Astrocyte (in vitro differentiated cells and primary cell): ENCODE measurements at regions not wholly inside any gene's neighbourhood (a gene's known extent, or its start where the extent isn't known, plus 50 kb on each side); places are given as distances from the start of the nearest gene placed in this dataset.

ENCODE experiments used
- EZH2 ChIP-seq: IDR thresholded peaks from 2 replicates; pipeline ENCODE4 v1.6.1; 2012; ENCODE audit warnings: mild to moderate bottlenecking, low read length, inconsistent platforms; ENCODE audit not compliant: insufficient read depth
- TF ChIP-seq, protein P1 (sequence below): IDR thresholded peaks from 2 replicates; pipeline ENCODE4 v1.5.1; 2011; ENCODE audit warnings: low read depth, mild to moderate bottlenecking, inconsistent platforms, low read length, moderate library complexity; ENCODE audit not compliant: insufficient read depth

GRCh38 chr7:86558680-86559501, 84.8 kb upstream of the GRM3 start:
- TF ChIP-seq, protein P1, sequence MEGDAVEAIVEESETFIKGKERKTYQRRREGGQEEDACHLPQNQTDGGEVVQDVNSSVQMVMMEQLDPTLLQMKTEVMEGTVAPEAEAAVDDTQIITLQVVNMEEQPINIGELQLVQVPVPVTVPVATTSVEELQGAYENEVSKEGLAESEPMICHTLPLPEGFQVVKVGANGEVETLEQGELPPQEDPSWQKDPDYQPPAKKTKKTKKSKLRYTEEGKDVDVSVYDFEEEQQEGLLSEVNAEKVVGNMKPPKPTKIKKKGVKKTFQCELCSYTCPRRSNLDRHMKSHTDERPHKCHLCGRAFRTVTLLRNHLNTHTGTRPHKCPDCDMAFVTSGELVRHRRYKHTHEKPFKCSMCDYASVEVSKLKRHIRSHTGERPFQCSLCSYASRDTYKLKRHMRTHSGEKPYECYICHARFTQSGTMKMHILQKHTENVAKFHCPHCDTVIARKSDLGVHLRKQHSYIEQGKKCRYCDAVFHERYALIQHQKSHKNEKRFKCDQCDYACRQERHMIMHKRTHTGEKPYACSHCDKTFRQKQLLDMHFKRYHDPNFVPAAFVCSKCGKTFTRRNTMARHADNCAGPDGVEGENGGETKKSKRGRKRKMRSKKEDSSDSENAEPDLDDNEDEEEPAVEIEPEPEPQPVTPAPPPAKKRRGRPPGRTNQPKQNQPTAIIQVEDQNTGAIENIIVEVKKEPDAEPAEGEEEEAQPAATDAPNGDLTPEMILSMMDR: no peak
- TF ChIP-seq EZH2: no peak
